Stimulated activated CD8-positive, alpha-beta memory T cell treated with anti-CD3 and anti-CD28 coated beads, Interleukin-4, amount 100 ng/mL, for 1 hour (primary cell): ENCODE measurements at regions not wholly inside any gene's neighbourhood (a gene's known extent, or its start where the extent isn't known, plus 50 kb on each side); places are given as distances from the start of the nearest gene placed in this dataset.

ENCODE experiments used
- DNase-seq, 2 donors: peaks; one replicate each; pipeline ENCODE4 v3.0.0-alpha.2; 2020; ENCODE audit warnings: low read depth in 2 of 2, low spot score in 1 of 2

- DNase-seq, result no peak
These were observed 537.9 kb downstream of the CD83 start for GRCh38 chr6:14655201-14656061.

DNA sequence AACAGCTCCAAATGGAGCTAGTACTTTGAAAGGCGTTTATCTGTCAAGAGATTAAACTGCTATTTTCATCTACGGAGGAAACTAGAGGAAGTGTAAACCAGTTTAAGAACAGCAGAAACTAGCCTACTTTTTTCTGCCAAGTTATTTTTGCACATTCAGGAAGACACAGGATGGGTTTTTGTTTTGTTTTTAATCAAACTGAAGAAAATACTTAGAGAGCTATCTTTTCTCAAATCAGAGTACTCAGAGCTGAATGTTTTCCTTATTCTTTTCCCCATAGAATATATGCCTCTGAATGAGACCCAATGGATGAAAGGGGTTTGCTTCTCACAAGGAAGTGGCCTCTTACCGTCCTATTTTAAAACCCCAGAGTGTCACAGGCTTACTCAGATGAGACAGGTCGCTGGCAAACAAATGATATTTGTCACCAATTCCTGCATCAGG is 538.5 kb downstream of the CD83 start:
- DNase-seq, result no peak

DNA sequence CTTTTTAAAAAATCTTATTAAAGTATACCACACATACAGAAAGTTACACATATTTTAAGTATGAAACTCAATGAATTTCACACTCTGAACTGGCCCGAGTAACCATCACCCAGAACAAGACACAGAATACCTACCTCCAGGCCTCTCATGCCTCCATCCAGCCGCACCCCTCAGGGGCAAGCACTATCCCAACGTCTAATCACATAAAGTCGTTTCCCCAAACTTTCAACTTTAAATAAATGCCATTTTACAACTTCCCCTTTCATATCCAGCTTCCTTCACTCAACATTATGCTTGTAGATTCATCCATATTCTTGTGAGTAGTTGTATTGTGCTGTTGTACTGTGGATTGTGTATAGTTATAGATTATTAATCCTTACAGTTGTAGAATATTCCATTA is 539.1 kb downstream of the CD83 start:
- no peak for DNase-seq

GRCh38 chr6:14658030-14658429 is 540.5 kb downstream of the CD83 start:
- DNase-seq, result no peak

DNA sequence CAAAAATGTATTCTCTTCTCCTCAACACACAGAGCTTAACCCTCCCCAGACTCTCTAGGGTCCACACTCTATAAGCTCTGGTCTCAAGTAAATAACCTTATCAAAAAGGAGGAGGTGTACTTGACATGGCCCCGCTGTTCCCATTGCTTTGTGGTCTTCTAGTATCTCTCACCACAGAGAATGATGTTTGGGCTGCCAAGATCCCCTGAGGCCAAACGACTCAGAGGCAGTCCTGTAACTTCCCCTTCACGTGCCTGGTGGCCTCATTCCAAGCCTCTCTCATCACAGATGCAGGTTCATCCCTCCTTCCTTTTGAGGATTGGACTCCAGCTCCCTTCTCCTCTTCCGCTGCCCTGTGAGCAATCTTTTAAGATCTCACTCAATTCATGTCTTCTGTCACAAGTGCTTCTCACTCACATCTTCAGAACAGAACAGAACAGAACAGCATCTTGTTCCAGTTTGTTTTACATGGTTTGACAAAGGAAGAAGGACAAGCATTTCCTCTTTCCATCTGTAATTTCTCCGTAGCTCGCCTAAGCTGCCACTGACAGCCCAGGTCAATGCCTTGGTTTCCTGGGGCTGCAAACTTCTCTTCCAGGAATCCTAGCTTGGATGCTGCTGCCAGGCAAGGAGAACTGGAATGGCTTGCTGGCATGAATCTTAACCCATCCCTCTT is 541.5 kb downstream of the CD83 start:
- no peak for DNase-seq

DNA sequence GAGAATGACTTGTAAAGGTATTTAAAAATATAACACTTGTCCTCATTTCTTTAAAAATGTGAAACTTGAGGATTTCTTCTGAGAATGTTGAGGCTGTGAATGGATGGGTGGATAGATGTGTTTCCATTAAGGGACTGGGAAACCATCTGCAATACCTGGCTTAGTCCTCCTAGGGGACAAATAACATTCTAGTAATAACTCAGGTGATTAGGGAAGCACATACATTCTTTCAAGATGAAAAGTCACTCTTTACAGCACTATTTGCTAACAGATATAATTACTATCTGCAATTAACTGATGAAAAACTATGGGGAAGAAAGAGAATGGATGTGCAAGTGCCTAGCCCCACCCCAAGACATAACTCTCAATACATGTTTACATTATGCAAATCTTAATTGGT is 542.3 kb downstream of the CD83 start:
- DNase-seq, result no peak

DNA sequence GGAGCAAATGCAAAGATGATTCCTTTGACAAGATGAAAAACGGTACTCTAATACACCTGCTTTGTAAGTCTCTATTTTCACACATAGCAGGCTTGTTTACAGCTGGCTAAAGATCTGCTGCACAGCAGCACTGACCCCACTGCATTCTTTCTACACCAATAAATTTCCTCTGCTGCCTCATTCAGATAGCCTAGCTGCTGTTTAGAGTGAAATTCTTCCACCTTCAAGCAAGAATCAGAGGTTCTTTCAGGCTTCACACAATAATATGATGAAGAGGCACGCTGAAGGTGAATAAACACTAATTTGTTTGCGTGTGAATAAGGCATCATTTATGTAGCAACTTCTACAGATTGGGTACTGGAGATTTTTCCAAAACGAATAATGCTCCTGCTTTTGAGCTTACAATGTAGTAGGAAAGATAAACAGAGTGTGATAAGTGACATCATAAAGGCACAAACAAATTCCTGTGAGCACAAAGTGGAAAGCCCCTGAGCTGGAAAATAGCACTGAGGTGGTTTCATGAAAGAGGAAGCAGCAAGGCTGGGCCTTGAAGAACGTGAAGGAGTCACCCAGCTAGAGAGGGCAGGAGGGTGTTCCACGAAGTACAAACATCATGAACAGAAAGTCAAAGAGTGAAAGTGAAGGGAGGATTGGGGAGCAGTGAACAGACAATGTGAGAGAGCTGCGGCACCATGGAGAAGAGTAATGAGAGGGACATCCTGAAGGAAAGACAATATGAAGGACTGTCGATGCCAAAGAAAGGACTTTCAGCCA is 543.4 kb downstream of the CD83 start:
- peak in 1 of 2 donors; percentile 3 for DNase-seq

DNA sequence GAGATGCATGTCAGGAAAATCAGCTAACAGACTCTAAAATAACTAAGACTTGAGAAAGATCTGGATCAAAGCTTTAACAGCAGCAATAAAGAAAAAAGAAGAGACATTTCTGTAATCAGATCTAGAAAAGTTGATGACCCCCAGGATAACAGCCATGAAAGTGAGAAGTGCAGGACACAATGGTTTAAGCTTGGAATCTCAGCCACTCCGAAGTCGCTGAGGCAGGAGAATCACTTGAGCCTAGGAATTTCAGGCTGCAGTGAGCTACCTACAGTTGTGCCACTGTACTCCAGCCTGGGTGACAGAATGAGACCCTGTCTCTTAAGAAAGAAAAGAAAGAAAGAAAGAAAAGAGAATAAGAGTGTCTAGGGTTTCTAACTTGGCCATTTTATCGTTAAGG is 544.1 kb downstream of the CD83 start:
- DNase-seq, result no peak

DNA sequence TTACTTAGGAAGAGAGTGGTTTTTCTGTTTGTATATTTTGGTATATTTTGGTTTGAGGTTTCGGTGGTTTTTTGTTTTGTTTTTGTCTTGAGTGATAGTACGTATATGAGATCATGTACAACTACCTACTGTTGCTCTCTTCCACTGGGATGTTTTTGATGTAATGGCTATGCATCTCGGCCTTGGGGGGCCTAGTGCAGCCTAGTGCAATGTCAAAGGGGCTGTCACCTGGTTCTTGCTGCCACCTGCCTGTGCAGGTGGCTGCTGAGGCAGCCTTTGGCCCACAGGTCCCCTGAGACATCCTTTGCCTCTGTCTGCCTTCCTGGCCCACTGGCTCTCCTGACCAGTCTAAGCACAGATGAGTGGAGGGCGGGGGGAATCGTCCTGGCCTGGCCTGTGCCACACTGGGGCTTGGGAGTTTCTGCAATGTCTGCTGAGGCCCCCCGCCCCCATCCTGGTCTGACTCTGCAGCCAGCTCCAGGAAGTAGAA is 546.6 kb downstream of the CD83 start:
- DNase-seq, result no peak

- no peak for DNase-seq
These were observed 547.2 kb downstream of the CD83 start for GRCh38 chr6:14664621-14665315.

GRCh38 chr6:14665827-14666724 is 548.5 kb downstream of the CD83 start:
- DNase-seq, result no peak

GRCh38 chr6:14670806-14671205 is 553.2 kb downstream of the CD83 start:
- no peak for DNase-seq

- DNase-seq, result no peak
These were observed 553.7 kb downstream of the CD83 start for GRCh38 chr6:14671261-14671681.

DNA sequence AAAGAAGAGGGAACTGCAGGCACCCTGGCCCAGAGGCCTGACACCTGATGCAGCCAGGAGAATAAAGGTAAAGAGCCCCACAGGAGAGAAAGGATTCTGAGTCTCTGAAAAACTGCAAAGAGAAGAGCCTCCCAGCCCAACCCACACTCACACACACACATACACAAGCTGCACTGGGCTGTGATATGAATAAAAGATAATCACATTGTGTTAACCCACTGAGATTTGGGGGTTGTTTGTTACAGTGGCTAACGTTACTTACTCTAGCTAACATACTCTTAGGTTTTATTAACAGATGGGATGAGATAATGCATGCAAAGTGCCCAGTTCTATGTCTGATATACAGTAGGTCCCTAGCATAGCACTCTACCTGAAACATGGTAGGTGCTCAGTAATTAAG is 554.4 kb downstream of the CD83 start:
- DNase-seq, result no peak

DNA sequence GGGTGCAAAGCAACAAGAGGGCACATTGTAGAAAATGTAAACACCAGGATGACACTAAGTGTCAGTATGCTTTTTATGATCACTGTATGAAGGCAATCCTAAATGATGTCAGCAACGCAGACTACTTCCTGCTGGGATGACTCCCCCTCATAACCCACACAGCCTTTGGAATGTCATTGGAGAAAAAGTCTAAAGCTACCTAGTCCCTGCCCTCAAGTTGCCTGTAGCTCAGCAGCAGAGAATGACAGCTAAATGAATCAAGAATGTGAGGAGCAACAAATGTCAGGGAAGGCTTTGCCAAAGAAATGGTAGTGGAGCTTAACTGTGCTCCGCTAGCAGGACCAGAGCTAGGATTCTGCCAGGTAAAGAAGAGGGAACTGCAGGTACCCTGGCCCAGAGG is 555.6 kb downstream of the CD83 start:
- DNase-seq, result no peak

GRCh38 chr6:14674458-14674857 is 556.9 kb downstream of the CD83 start:
- DNase-seq, result no peak

DNA sequence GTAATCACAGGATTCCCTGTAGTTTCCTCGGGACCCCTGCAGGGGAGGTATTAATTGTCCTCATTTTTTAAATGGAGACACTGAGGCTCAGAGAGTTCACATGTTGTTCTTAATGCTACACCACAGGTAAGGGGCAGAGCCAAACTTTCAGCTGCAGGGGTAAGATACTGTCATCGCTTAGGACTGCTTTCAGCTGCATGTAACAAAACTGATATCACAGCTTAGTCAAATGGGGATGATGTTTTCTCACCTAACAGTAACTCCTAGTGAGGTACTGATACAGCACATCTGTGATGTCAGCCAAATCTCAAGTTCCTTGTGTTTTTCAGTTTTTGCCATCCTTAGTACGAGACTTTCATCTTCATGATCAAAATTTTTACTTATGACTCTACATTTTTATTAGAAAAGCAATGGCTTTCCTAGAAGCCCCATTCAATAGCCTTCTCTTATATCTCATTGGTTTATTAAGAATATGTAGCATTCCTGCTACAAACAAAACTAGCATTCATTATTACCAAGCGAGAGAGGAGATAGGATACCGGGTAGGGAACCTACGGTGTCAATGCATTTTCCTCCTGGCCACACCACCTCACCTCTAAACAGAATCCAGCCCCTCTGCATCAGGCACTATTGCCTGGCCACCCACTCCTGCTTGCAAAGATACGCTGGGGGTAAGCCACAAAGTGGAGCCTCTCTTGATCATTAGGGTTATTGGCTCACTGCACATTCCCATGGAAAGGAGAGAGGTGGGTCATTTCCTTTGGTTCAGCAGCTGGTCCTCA is 557.5 kb downstream of the CD83 start:
- no peak for DNase-seq

- DNase-seq, result no peak
These were observed 558.5 kb downstream of the CD83 start for GRCh38 chr6:14676064-14676463.
